ENCODE measurements at regions not wholly inside any gene's neighbourhood (a gene's known extent, or its start where the extent isn't known, plus 50 kb on each side); places are given as distances from the start of the nearest gene placed in this dataset.

DNA sequence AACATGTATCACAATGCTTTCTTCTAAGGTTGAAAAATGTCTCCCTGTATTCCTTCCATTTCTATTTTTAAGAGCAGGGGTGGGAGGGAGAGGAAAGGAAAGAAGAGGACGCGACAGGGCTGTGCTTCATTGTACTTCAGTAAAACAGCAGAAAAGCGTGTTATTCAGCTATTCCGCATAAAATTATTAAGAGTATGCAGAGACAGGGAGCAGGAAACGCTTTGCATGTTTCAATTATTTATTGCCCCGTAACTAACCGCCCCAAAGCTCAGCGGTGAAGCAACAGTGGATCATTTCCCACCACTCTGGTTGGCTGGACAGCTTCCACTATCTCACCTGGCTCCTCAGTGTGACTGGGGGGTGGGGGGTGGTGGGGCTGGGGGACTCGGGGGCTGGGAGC, 188.9 kb downstream of the TTLL2 start:
- DNase-seq = no peak
- WGBS (ENCODE audit: insufficient coverage) = no CpG with 5 or more reads among the region's 9 CpGs
- no peak overlapping the region for H3K27ac ChIP-seq (ENCODE audit: low read length)
- H3K27me3 ChIP-seq (ENCODE audit: control insufficient read depth, insufficient read depth, low read length) = peaks cover 14% of the 10 kb centered on the region
- no peaks in the 10 kb centered on the region for H3K36me3 ChIP-seq (ENCODE audit: control insufficient read depth, insufficient read depth, low read length)
- no peaks in the 10 kb centered on the region for H3K9me3 ChIP-seq (replicated peaks; ENCODE audit: control insufficient read depth, low read depth, low read length)
- no peak overlapping the region for H3K4me3 ChIP-seq (ENCODE audit: low read length)
- no peaks in the 10 kb centered on the region for H3K4me1 ChIP-seq (ENCODE audit: control insufficient read depth, insufficient read depth, low read length)

DNA sequence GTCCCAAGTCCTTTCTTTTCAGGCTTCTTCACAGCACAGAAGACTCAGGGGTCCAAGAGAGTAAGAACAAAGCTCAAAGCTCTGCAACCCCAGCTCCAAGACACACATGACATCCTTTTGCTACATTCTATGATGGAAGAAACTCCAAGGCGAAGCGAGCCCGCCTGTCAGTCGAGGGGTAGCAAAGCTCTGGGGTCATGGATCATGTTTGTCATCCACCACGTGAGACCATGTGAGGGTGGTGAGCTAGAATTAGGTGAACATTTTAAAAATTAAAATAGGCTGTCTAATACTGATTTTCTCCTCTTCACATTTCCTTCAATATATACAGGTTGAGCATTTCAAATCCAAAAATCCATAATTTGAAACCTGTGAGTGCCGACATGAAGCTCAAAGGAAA, 189.6 kb downstream of the TTLL2 start:
- H3K9me3 ChIP-seq (replicated peaks; ENCODE audit: control insufficient read depth, low read depth, low read length) = no peaks in the 10 kb centered on the region
- H3K4me1 ChIP-seq (ENCODE audit: control insufficient read depth, insufficient read depth, low read length) = no peaks in the 10 kb centered on the region
- WGBS (ENCODE audit: insufficient coverage) = 90% methylated on average over 1 of the region's 6 CpGs
- no peak for DNase-seq
- H3K27ac ChIP-seq (ENCODE audit: low read length) = no peak overlapping the region
- H3K36me3 ChIP-seq (ENCODE audit: control insufficient read depth, insufficient read depth, low read length) = no peaks in the 10 kb centered on the region
- H3K4me3 ChIP-seq (ENCODE audit: low read length) = no peak overlapping the region
- H3K27me3 ChIP-seq (ENCODE audit: control insufficient read depth, insufficient read depth, low read length) = peaks cover 10% of the 10 kb centered on the region

DNA sequence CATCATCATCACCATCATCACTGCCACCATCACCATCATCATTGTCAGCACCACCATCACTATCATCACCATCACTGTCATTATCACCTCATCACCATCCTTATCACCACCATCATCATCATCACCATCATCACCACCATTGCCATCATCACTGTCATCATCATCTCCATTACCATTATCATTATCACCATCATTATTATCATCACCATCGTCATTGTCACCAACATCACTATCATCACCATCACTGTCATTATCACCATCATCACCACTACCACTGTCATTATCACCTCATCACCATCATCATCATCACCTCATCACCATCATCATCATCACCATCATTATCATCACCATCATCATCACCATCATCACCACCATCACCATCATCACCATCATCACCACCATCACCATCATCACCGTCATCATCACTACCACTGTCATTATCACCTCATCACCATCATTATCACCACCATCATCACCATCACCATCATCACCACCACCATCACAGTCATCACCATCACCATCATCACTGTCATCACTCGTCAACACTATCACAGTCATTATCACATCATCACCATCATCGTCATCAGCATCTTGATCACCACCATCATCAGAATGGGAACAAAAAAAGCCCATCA, 191.1 kb downstream of the TTLL2 start:
- Histone ChIP-seq H3K27ac (ENCODE audit: low read length) (no peak overlapping the region), H3K9me3 (replicated peaks; ENCODE audit: control insufficient read depth, low read depth, low read length) (no peaks in the 10 kb centered on the region), H3K27me3 (ENCODE audit: control insufficient read depth, insufficient read depth, low read length) (peaks cover 5% of the 10 kb centered on the region), H3K36me3 (ENCODE audit: control insufficient read depth, insufficient read depth, low read length) (no peaks in the 10 kb centered on the region), H3K4me1 (ENCODE audit: control insufficient read depth, insufficient read depth, low read length) (no peaks in the 10 kb centered on the region), H3K4me3 (ENCODE audit: low read length) (no peak overlapping the region)
- DNase-seq = no peak
- WGBS (ENCODE audit: insufficient coverage) = 49% methylated on average over 3 of the region's 4 CpGs

DNA sequence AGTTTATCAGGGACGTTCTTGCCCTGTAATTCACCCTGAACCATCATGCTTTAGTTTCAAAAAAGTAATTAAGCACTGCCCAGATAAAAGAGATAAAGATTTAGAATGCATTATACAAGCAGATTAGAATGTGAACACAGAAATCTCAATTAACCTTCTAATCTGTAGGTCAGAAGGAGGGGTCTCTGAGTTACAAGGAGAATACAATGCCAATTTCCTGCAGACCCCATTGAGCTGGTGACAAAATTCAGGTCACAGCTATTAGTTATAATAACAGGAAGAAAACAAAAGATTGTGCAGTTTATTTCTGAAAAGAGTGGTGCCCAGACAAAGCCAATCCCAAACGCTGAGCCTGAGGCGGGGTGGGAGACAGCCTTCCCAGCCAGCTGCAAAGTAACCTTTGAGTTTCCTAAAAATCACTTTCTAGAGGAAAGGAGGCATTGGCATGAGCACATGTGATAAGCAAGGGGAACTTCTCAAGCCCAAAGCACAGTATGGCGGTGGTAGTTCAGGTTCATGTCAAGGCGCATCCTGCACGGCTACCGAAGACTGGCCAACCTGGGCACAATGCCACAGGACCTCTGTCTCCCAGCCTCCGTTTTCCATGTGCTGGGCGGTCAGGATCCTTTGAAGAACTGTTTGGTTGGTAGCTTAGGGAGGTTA, 192.5 kb downstream of the TTLL2 start:
- DNase-seq = no peak
- Histone ChIP-seq H3K36me3 (ENCODE audit: control insufficient read depth, insufficient read depth, low read length) (no peaks in the 10 kb centered on the region), H3K4me1 (ENCODE audit: control insufficient read depth, insufficient read depth, low read length) (no peaks in the 10 kb centered on the region), H3K9me3 (replicated peaks; ENCODE audit: control insufficient read depth, low read depth, low read length) (no peaks in the 10 kb centered on the region), H3K27me3 (ENCODE audit: control insufficient read depth, insufficient read depth, low read length) (peaks cover 5% of the 10 kb centered on the region), H3K27ac (ENCODE audit: low read length) (no peak overlapping the region), H3K4me3 (ENCODE audit: low read length) (no peak overlapping the region)
- WGBS (ENCODE audit: insufficient coverage) = 58% methylated on average over 2 of the region's 9 CpGs

DNA sequence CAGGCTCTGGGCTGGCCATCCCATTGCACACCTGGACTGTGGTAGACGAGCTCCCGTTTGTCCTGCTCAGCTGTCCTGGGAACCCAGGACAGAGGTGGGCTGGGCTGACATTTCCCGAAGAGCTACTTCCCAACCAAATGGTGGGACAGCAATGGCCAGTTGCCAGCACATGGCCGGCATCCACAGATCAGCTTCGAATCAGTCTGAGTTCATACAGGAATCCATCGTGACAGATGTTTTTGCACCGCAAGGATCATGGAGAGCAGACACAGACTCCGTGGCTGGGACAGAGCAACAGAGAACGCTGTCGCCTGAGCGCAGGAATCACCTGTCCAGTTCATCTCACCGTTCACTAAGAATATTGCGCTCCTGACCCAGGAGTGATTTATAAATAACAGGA, 198.5 kb downstream of the TTLL2 start:
- H3K9me3 ChIP-seq (replicated peaks; ENCODE audit: control insufficient read depth, low read depth, low read length) = no peaks in the 10 kb centered on the region

DNA sequence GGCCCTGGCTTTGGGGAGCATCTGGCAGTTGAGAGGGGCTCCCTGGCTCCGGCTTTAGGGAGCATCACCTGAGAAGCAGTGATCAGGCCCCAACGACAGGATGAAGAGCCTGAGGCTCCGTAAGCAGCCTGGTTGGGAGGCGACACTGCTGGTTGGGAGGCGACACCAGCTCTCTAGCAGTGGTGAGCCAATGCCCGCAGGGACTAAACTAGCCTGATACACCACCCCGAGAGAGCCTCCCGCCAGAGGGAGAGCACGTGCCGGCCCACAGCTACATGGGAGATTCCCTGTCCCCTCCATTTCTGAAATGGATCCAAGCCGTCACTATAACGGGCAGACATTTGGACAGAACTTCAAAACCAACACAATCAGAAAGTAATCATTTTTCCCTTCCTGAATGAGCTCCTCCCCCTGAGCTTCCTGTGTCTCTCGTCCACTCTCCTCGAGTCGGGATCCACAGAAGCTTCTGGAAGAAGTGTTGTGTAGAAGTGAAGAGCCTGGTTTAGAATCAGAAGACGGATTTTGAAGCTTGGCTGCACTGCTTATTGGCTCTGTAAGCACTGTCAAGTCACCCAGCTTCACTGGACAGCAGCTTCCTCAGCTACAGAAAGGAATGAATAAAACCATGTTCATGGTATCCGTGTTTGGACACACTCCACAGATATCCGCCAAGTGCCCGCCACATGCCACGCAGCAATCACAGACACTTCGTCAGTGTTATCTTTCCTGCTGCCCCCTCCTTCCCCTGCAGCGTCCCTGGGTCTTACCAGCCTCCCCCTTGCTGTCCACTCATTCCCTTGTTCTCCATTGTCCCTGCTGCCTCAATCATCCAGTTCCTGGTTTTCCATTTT, 199.6 kb downstream of the TTLL2 start:
- Histone ChIP-seq H3K4me1 (ENCODE audit: control insufficient read depth, insufficient read depth, low read length) (peaks cover 8% of the 10 kb centered on the region), H3K4me3 (ENCODE audit: low read length) (no peak overlapping the region), H3K27me3 (ENCODE audit: control insufficient read depth, insufficient read depth, low read length) (peaks cover 2% of the 10 kb centered on the region), H3K9me3 (replicated peaks; ENCODE audit: control insufficient read depth, low read depth, low read length) (no peaks in the 10 kb centered on the region), H3K27ac (ENCODE audit: low read length) (no peak overlapping the region), H3K36me3 (ENCODE audit: control insufficient read depth, insufficient read depth, low read length) (no peaks in the 10 kb centered on the region)
- DNase-seq = no peak
- WGBS (ENCODE audit: insufficient coverage) = 87% methylated on average over 16 of the region's 22 CpGs

More for the DNA sequence above, 198.5 kb downstream of the TTLL2 start:
- WGBS (ENCODE audit: insufficient coverage) = 48% methylated on average over 11 of the region's 13 CpGs
- Histone ChIP-seq H3K4me3 (ENCODE audit: low read length) (no peak overlapping the region), H3K27ac (ENCODE audit: low read length) (no peak overlapping the region), H3K36me3 (ENCODE audit: control insufficient read depth, insufficient read depth, low read length) (no peaks in the 10 kb centered on the region), H3K4me1 (ENCODE audit: control insufficient read depth, insufficient read depth, low read length) (peaks cover 6% of the 10 kb centered on the region), H3K27me3 (ENCODE audit: control insufficient read depth, insufficient read depth, low read length) (peaks cover under 1% of the 10 kb centered on the region)
- DNase-seq = no peak

DNA sequence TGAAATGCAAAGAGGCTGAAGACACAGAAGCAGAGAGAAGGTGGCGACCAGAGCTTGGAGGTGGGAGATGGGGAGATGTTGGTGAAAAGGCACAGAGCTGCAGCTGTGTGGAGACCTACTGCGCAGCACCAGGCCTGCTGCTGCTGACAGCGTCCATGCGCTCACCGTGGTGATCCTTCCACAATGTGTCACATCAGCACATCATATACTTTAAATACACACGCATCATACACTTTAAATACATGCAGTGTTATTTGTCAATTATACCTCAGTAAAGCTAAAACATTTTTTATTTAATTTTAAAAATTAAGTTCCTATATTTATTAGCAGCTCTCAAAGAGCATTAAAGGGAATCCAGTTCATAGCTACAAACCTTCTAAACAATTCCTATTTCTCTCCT, 200.9 kb downstream of the TTLL2 start:
- no peak for DNase-seq
- H3K4me3 ChIP-seq (ENCODE audit: low read length) = no peak overlapping the region
- no CpG with 5 or more reads among the region's 6 CpGs for WGBS (ENCODE audit: insufficient coverage)
- H3K36me3 ChIP-seq (ENCODE audit: control insufficient read depth, insufficient read depth, low read length) = no peaks in the 10 kb centered on the region
- no peaks in the 10 kb centered on the region for H3K9me3 ChIP-seq (replicated peaks; ENCODE audit: control insufficient read depth, low read depth, low read length)
- peaks cover 8% of the 10 kb centered on the region for H3K4me1 ChIP-seq (ENCODE audit: control insufficient read depth, insufficient read depth, low read length)
- H3K27ac ChIP-seq (ENCODE audit: low read length) = no peak overlapping the region
- peaks cover 2% of the 10 kb centered on the region for H3K27me3 ChIP-seq (ENCODE audit: control insufficient read depth, insufficient read depth, low read length)

DNA sequence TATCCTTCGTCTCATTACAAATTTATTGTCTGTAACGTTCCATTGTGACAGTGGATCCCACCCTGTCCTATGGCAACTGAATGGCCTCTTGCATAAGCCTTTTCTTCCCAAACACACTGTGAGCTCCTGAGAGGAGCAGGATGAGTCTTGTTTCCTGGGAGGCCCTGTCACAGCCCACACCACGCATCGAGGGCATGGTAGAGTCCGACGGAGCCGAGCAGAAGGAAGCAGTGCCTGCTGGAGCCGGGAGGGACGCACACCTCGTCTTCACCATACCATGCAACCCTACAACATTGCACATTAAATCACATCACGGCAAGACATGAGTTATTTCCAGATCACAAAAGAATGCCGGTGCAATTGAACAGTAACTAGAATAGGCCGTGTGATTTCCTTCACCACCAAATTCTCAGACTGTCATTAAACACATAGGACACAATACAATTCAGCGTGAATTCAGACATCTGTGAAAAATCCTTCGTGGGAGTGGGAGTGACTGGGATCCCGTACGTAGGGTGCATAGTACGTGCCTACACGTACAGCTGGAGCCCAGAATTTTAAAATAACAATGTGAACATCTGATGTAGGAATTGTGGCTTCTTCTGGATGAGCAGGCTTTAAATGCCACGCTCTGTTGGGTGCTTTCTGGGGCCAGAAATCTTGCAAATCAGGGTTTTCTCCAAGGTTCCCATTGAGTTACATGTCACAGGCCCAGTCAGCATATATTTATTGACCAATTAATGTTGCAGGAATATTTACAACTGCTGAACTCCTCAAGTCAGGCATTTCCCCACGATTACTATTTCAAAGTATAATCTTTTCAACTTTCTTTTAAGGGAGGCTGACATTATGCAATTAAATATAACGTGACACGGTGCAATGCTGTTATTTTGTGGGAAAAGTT, 201.8 kb downstream of the TTLL2 start:
- DNase-seq = no peak
- Histone ChIP-seq H3K27ac (ENCODE audit: low read length) (no peak overlapping the region), H3K36me3 (ENCODE audit: control insufficient read depth, insufficient read depth, low read length) (no peaks in the 10 kb centered on the region), H3K4me1 (ENCODE audit: control insufficient read depth, insufficient read depth, low read length) (peaks cover 8% of the 10 kb centered on the region), H3K9me3 (replicated peaks; ENCODE audit: control insufficient read depth, low read depth, low read length) (no peaks in the 10 kb centered on the region), H3K4me3 (ENCODE audit: low read length) (no peak overlapping the region), H3K27me3 (ENCODE audit: control insufficient read depth, insufficient read depth, low read length) (peaks cover 3% of the 10 kb centered on the region)
- 84% methylated on average over 14 of the region's 23 CpGs for whole genome bisulfite sequencing (ENCODE audit: insufficient coverage)

DNA sequence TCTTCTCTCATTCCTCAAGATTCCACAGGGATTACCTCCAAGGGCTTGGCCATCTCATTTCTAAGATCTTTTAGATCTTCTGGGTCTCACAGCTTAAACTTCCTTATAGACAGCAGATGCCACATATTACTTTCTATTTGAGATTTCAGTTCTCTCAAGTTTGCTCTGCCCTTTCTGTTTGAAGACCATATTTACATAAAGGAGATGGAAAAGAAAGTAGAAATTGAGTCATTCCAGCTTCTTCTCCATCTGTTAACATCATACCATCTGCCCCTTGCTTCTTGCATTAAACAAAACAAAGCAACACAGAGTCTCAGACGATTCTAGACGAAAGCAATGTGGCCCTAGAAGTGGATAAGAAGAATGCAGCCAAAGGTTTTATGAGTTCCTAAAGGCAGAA, 203.4 kb downstream of the TTLL2 start:
- Histone ChIP-seq H3K27me3 (ENCODE audit: control insufficient read depth, insufficient read depth, low read length) (peaks cover 6% of the 10 kb centered on the region), H3K36me3 (ENCODE audit: control insufficient read depth, insufficient read depth, low read length) (no peaks in the 10 kb centered on the region), H3K9me3 (replicated peaks; ENCODE audit: control insufficient read depth, low read depth, low read length) (no peaks in the 10 kb centered on the region), H3K27ac (ENCODE audit: low read length) (no peak overlapping the region), H3K4me1 (ENCODE audit: control insufficient read depth, insufficient read depth, low read length) (peaks cover 8% of the 10 kb centered on the region), H3K4me3 (ENCODE audit: low read length) (no peak overlapping the region)
- no peak for DNase-seq
- no CpG with 5 or more reads among the region's 2 CpGs for WGBS (ENCODE audit: insufficient coverage)
